Glutamatergic neuron (in vitro differentiated cells): ENCODE measurements at regions not wholly inside any gene's neighbourhood (a gene's known extent, or its start where the extent isn't known, plus 50 kb on each side); places are given as distances from the start of the nearest gene placed in this dataset.

Experiments
- DNase-seq: peaks from one replicate; pipeline ENCODE4 v3.0.0; 2022
- H3K27ac Mint-ChIP-seq: one replicate; pipeline ENCODE4 v1.8.0; 2020; ENCODE audit warnings: mild to moderate bottlenecking, mixed read lengths, inconsistent platforms; ENCODE audit not compliant: unreplicated experiment
- H3K27me3 Mint-ChIP-seq: one replicate; pipeline ENCODE4 v1.8.0; 2020; ENCODE audit warnings: mild to moderate bottlenecking, moderate library complexity, mixed read lengths, inconsistent platforms; ENCODE audit not compliant: unreplicated experiment
- H3K36me3 Mint-ChIP-seq: one replicate; pipeline ENCODE4 v1.8.0; 2020; ENCODE audit warnings: mild to moderate bottlenecking, mixed read lengths, inconsistent platforms; ENCODE audit not compliant: unreplicated experiment
- H3K4me1 Mint-ChIP-seq: one replicate; pipeline ENCODE4 v1.8.0; 2020; ENCODE audit warnings: mild to moderate bottlenecking, low read depth, mixed read lengths, inconsistent platforms; ENCODE audit not compliant: unreplicated experiment
- H3K4me3 Mint-ChIP-seq: one replicate; pipeline ENCODE4 v1.8.0; 2020; ENCODE audit warnings: mild to moderate bottlenecking, mixed read lengths, inconsistent platforms; ENCODE audit not compliant: unreplicated experiment
- H3K9me3 Mint-ChIP-seq: one replicate; pipeline ENCODE4 v1.8.0; 2020; ENCODE audit warnings: mild to moderate bottlenecking, moderate library complexity, mixed read lengths, inconsistent platforms; ENCODE audit not compliant: unreplicated experiment
- CTCF ChIP-seq: fragments of 200-600 bp; sonication (generic); IDR thresholded peaks from one replicate; pipeline ENCODE4 v1.5.0; 2021; ENCODE audit not compliant: partially characterized antibody, unreplicated experiment

- no peak overlapping the region for H3K4me3 Mint-ChIP-seq
- H3K27me3 Mint-ChIP-seq, result no peaks in the 10 kb centered on the region
- no peaks in the 10 kb centered on the region for H3K36me3 Mint-ChIP-seq
- H3K27ac Mint-ChIP-seq, result no peak overlapping the region
- no peaks in the 10 kb centered on the region for H3K4me1 Mint-ChIP-seq
- H3K9me3 Mint-ChIP-seq, result no peaks in the 10 kb centered on the region
- DNase-seq, result no peak
- no peak for TF ChIP-seq CTCF
Observed at GRCh38 chr2:67055387-67056304, 341.5 kb upstream of the ETAA1 start.

GRCh38 chr2:67057123-67057522 is 340.0 kb upstream of the ETAA1 start:
- Mint-ChIP-seq H3K27me3 (no peaks in the 10 kb centered on the region), H3K36me3 (no peaks in the 10 kb centered on the region), H3K4me1 (no peaks in the 10 kb centered on the region), H3K27ac (no peak overlapping the region), H3K9me3 (no peaks in the 10 kb centered on the region), H3K4me3 (no peak overlapping the region)
- DNase-seq, result no peak
- TF ChIP-seq CTCF, result no peak

GRCh38 chr2:67057901-67058703 is 339.0 kb upstream of the ETAA1 start:
- Mint-ChIP-seq H3K4me3 (no peak overlapping the region), H3K27me3 (no peaks in the 10 kb centered on the region)

GRCh38 chr2:67065046-67065445 is 332.1 kb upstream of the ETAA1 start:
- Mint-ChIP-seq H3K9me3 (no peaks in the 10 kb centered on the region), H3K4me3 (no peak overlapping the region), H3K27me3 (no peaks in the 10 kb centered on the region), H3K36me3 (no peaks in the 10 kb centered on the region), H3K27ac (no peak overlapping the region), H3K4me1 (no peaks in the 10 kb centered on the region)
- DNase-seq, result no peak
- TF ChIP-seq CTCF, result no peak

More at GRCh38 chr2:67057901-67058703, 339.0 kb upstream of the ETAA1 start:
- H3K4me1 Mint-ChIP-seq, result no peaks in the 10 kb centered on the region
- H3K36me3 Mint-ChIP-seq, result no peaks in the 10 kb centered on the region
- no peak for TF ChIP-seq CTCF
- H3K9me3 Mint-ChIP-seq, result no peaks in the 10 kb centered on the region
- no peak for DNase-seq
- no peak overlapping the region for H3K27ac Mint-ChIP-seq
